GM10266 (cell line): ENCODE measurements at regions not wholly inside any gene's neighbourhood (a gene's known extent, or its start where the extent isn't known, plus 50 kb on each side); places are given as distances from the start of the nearest gene placed in this dataset.

Experiments
- DNase-seq: peaks from one replicate; pipeline ENCODE4 v3.0.0; 2012; ENCODE audit errors: extremely low spot score
- CTCF ChIP-seq: IDR thresholded peaks from 2 replicates; pipeline ENCODE4 v1.5.1; 2012; ENCODE audit warnings: mild to moderate bottlenecking, low read depth; ENCODE audit not compliant: control insufficient read depth, insufficient read depth; ENCODE audit errors: missing control alignments

GRCh38 chr1:83715550-83715949 lies 283.4 kb downstream of the TTLL7 start:
- no peak for TF ChIP-seq CTCF
- no peak for DNase-seq

- no peak for TF ChIP-seq CTCF
- no peak for DNase-seq
Observed at GRCh38 chr1:83709662-83710061, 289.3 kb downstream of the TTLL7 start.

GRCh38 chr1:83706354-83706938 lies 292.5 kb downstream of the TTLL7 start:
- no peak for DNase-seq
- TF ChIP-seq CTCF = no peak

- TF ChIP-seq CTCF = no peak
- DNase-seq = no peak
Observed at GRCh38 chr1:83705091-83705490, 293.8 kb downstream of the TTLL7 start.

- no peak for TF ChIP-seq CTCF
- DNase-seq = no peak
Observed at GRCh38 chr1:83704350-83704749, 294.6 kb downstream of the TTLL7 start.

GRCh38 chr1:83702356-83702755 lies 296.6 kb downstream of the TTLL7 start:
- TF ChIP-seq CTCF = no peak
- DNase-seq = no peak

- no peak for TF ChIP-seq CTCF
- no peak for DNase-seq
Observed at GRCh38 chr1:83701355-83701754, 297.6 kb downstream of the TTLL7 start.
